DMS153 treated with DMSO at 0.1 percent for 48 hours (cell line): ENCODE measurements at regions not wholly inside any gene's neighbourhood (a gene's known extent, or its start where the extent isn't known, plus 50 kb on each side); places are given as distances from the start of the nearest gene placed in this dataset.
"Not testable (repeated sequence)": the region's sequence is repeated elsewhere in the genome, so short reads cannot be mapped to it uniquely, and the experiment has no call there.

Experiments
- DNase-seq: peaks from one replicate; lab custom pipeline; 2025; ENCODE audit not compliant: unreplicated experiment; lab: John Stamatoyannopoulos, UW

GRCh38 chr12:131192951-131193350 is 239.2 kb downstream of the ADGRD1 start:
- no peak for DNase-seq

DNA sequence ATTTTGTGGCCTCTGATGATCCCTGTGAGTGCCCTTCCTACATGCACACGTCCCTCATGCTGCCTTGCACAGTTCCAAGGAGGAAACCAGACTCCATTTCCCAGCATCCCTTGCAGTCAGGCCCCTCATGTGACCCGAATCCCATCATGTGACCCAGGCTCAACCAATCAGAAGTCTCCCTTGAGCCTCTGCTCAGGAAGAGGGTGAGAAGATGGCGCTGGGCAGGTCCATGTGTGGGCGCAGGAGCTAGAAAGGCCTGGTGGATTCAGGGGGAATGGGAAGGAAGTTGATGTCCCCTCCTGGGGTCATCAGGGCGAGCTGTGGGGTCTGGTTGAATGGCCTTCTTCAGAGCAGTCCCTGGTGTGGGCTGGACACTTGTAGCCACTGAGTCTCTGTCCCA is 240.5 kb downstream of the ADGRD1 start:
- DNase-seq, result no peak

DNA sequence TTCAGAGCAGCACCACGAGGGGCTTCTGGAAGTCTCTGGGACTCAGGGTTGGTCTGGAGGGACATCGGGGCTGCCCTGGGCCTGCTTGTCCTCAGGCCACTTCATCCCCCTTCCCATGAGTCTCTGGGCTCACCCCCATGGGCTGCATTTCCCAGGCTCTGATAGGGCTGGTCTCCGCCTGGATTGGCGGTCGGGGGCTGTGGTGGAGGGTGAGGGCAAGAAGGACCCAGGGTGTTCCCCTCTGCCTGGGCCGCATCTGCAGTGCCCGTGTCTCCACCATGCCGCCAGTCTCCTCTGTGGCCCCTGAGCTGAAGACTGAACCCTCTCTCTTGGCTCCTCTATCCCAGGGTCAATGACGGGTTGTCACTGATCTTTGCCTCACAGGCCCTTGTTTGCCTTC is 242.1 kb downstream of the ADGRD1 start:
- no peak for DNase-seq

DNA sequence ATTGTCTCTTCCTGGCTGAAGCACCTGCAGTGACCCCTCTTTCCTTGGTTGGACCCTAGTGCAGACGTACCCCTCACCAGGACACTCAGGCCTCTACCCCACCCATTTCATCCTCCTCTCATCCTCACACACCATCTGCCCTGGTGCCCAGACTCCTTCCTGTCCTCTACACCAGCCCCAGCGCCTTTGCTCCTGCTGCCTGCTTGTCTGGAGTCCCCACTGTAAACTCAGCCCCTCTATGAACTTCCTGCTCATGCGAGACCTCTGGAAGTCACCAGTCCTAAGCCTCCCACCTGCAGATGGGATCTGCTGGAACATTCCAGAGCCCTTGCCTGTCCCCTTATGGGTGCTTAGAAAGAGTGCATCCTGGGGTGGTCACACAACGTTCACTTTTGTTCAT is 242.5 kb downstream of the ADGRD1 start:
- DNase-seq, result no peak

- no peak for DNase-seq
Observed at GRCh38 chr12:131197490-131197889, 243.8 kb downstream of the ADGRD1 start.

- DNase-seq, result no peak
Observed at GRCh38 chr12:131199221-131199620, 245.5 kb downstream of the ADGRD1 start.

GRCh38 chr12:131201912-131202311 is 248.2 kb downstream of the ADGRD1 start:
- not testable (repeated sequence) for DNase-seq

DNA sequence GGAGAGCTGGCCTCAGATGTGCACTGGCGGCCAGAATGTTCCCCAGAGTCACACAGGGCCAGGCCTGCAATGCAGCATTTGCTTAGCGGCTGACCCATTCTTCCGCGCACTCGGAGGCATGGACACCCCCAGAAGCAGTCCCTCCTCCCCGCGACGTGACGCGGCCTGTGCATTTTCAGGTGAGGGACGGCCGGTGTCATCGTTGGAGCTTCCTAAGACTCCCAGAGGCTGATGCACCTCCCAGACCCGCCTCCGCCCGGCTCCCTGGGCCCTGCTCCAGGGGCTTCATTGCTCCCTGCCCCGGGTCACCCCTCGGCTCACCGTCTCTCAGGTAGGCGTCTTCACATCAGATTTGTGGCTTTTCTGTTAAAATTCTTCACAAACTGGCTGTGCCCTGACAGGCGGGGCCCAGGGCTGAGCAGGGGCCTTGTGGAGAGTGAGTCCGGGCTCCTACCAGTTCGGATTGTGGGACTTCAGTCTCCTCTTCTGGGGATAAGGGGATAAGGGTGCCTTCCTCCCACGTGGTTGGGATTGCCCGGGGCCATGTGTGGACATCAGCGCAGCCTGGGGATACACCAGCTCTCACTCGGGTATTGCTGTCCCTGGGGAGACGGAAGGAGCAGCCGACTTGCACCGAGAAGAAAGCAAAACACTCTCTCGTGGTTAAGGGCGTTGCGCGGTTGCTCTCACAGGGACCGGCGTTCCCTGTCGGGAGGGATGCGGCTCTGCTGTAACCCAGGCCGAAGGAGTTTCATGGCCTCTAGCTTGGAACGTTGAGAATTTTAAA is 249.1 kb downstream of the ADGRD1 start:
- no peak for DNase-seq

DNA sequence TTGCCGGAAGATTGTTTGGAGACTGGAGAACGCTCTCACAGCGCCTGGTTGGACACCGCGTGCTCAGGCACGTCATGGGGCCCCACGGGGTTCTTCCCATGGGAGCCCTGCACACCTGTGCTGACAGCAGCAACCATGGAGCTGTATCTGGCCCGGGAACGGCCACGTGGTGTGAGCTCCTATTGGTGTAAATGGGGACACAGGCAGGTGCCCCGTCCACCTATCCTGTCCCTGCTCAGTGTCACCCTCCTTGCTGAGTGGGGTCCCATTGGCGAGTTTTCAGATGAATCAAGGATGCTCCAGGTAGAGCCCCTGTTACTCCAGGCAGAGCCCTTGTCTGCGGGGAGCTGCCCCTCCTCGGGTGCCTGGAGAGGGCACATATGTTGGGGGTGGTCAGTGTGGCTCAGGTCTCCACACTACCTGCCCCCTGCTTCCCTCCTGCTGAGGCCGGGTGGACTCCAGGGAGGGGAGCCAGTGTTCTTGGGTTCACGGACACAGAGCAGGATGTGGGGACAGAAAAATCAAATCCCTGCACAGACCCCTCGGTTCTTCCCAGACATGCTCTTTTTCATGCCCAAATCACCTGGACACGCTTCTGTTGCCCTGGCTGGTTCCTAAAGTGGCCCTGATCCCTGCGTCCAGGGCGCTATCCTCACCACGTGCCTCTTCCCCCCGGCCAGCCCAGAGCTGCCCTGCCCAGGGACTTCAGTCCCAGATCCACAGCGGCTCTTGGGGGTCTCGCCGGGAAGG is 250.1 kb downstream of the ADGRD1 start:
- DNase-seq, result no peak

DNA sequence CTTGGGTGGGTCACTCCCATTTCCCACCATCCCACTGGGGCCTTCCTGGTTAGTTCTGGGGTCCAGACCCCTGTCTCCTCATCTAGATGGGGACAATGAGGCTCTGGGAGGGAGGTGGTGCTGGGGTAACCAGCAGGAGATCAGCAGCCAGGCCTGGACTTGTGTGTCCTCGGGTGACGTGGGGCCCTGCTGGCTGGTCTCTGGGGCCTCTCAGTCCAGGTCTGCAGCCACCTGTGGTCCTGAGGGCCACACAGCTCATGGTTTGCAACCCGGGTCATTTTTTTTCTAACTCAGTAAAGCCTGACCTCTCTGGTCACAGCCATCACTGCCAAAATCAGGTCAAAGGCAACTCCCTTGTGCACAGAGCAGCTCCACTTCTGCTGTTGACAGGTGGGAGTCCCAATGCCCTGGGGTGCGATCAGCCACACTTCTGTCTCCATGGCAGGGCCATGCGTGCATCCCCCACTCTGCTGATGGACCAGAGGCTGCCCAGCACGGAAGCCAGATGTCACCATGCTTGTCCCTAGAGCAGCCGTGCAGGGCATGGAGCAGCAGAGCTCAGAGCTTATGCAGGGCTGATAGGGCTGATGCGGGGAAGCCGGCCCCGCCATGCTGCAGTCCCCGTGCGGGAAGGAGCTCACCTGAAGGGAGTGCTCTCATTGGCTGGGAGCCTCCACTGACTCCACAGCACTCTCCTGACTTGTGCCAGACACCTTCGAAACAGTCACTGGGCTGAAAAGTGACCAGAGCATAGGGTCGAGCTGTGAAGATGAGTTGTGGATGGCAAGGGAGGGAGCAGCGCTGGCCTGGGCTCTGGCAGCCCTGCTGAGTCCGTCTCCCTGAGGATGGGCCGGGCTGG is 250.9 kb downstream of the ADGRD1 start:
- DNase-seq, result no peak

DNA sequence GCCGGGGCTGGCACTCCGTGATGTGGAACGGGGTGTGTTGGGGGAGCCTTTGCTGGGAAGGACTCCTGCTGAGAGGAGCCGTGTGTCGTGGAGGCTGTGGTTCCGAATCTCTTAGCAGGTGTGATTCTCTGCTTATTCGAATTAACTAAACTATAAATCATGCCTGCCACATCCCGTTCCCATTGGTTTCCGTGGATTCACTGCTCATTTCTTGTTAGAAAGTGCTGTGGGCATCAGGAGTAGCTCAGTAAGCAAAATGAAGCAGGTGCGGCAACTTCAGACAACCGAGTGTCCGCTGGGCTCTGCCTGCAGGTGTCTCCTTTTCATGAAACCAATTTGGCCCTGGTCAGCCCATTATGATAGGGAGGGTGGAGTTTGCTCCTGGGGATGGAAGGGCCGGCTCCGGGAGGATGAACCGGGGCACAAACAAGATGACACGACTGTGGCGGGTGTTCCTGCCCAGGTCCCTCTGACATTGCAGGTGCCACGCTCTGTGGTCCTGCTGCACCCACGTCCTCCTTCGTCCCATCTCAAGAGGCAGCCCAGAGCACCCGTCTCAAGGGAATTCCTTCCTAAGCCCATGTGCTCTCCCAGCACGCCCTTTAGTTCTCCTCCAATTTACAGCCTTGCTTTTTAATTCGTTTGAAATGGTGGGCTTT is 251.7 kb downstream of the ADGRD1 start:
- DNase-seq, result not testable (repeated sequence)

GRCh38 chr12:131206630-131207299 is 253.1 kb downstream of the ADGRD1 start:
- not testable (repeated sequence) for DNase-seq

DNA sequence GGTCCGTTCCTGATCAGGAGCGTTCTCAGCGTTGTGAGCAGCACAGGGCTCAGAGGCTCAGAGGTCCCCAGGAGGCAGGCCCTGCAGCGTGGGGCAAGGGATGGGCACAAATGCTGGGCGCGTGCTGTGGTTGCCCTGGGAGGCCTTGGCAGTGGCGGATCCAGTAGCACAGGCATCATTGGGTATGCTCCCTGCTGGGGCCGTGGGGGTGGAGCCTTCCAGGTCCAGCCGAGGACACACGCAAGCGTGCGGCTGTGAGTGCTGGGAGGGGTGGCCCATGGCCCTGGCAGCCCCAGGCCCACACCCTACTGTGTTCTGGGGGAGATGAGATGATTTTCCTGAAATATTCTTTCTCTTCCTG is 253.6 kb downstream of the ADGRD1 start:
- DNase-seq, result not testable (repeated sequence)

- DNase-seq, result not testable (repeated sequence)
Observed at GRCh38 chr12:131207841-131208240, 254.1 kb downstream of the ADGRD1 start.

DNA sequence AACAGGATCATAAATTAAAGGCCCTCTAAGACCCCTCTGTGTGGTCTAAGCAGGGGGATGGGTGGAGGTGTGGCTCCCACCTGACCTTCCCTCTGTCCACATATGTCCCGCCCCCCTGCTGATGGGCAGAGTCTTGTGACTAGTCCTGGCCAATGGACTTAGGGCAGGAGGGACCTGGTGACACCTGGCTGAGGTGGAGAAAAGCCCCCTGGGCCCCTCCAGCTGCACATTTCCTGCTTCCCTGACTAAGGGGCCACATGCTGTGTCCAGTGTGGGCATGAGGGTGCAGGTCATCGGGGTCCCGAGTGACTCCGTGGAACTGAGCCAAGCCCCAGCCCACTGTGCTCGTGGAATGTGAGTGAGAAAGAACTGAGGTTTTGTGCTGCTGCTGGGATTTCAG is 254.7 kb downstream of the ADGRD1 start:
- no peak for DNase-seq

- no peak for DNase-seq
Observed at GRCh38 chr12:131209082-131210070, 255.7 kb downstream of the ADGRD1 start.

DNA sequence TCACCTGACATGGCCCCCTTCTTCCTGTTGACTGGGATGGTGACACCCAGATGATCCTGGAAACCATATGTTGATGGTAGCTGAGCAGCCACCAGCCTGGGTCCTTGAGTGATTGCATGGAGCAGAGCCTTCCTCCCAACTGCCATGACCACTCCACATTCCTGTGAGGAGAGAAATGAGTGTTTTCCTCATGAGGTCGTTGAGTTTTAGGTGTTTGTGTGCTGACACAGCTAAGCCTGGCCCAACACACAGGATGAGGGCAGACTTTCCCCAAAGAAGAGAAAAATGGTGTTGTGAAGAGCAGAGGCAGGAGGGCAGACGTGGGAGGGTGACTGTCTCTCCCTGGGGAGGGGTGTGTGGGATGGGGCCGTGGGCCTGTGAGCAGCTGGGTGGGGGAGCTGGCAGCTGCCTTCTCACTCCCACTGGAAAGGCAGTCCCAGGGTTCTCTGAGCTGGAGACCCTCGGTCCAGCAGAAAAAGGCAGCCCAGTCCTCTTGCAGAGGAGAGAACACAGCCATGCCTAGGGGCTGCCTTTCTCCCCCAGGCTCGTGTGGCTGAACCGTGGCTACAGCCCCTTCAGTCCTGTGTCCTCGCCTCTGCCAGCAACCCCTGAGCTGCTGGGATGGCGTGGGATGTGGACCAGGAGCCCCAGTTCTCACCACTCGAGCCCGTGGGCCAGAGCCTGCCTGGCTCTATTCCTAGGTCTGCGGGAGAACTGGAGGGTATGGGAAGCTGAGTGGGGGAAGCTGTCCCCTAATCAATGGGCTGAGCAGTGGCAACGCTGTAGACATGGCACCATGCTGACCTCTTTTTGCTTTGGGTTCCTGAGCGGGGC is 257.0 kb downstream of the ADGRD1 start:
- DNase-seq, result no peak

- DNase-seq, result no peak
Observed at GRCh38 chr12:131211340-131211938, 257.7 kb downstream of the ADGRD1 start.
